NB4 (cell line): ENCODE measurements at regions not wholly inside any gene's neighbourhood (a gene's known extent, or its start where the extent isn't known, plus 50 kb on each side); places are given as distances from the start of the nearest gene placed in this dataset.

Experiments used
- CTCF ChIP-seq: IDR thresholded peaks from one replicate; pipeline ENCODE4 v1.5.1; 2012; ENCODE audit warnings: low read depth, low read length
- MAX ChIP-seq: IDR thresholded peaks from 2 replicates; pipeline ENCODE4 v1.6.1; 2011; ENCODE audit warnings: low read depth, low read length

- no peak for TF ChIP-seq CTCF
- TF ChIP-seq MAX = no peak
Measured at GRCh38 chr22:16695261-16695660, 102.7 kb upstream of the CCT8L2 start.
